Testis (tissue), 2 donors: ENCODE measurements at regions not wholly inside any gene's neighbourhood (a gene's known extent, or its start where the extent isn't known, plus 50 kb on each side); places are given as distances from the start of the nearest gene placed in this dataset.

ENCODE experiments used
- DNase-seq: peaks from one replicate; pipeline ENCODE4 v3.0.0-alpha.2; 2019
- H3K27ac ChIP-seq, 2 donors: fragments of 200-600 bp; sonication (generic); one replicate each; pipeline ENCODE4 v1.5.1; 2019
- H3K27me3 ChIP-seq: fragments of 200-600 bp; sonication (generic); one replicate; pipeline ENCODE4 v1.5.1; 2019
- H3K36me3 ChIP-seq: fragments of 200-600 bp; sonication (generic); one replicate; pipeline ENCODE4 v1.5.1; 2017; ENCODE audit warnings: low read depth; ENCODE audit errors: missing control alignments
- H3K4me1 ChIP-seq: fragments of 200-600 bp; sonication (generic); one replicate; pipeline ENCODE4 v1.5.1; 2019
- H3K4me3 ChIP-seq, 2 donors: fragments of 200-600 bp; sonication (generic); one replicate each; pipeline ENCODE4 v1.5.1; 2017 to 2019
- H3K9me3 ChIP-seq: fragments of 200-600 bp; sonication (generic); one replicate; pipeline ENCODE4 v1.5.1; 2017
- CTCF ChIP-seq, 3 experiments: fragments of 450-650 bp in 2 of 3; fragments of 200-600 bp in 1 of 3; sonication (generic) in 1 of 3; IDR thresholded peaks; one replicate each; pipeline ENCODE4 v1.5.1; 2016 to 2019; ENCODE audit warnings: antibody characterized with exemption in 3 of 3, mild to moderate bottlenecking in 2 of 3, moderate library complexity in 1 of 3
- POLR2A ChIP-seq: fragments of 450-650 bp; IDR thresholded peaks from one replicate; pipeline ENCODE4 v1.6.1; 2017; ENCODE audit warnings: antibody characterized with exemption, mild to moderate bottlenecking, moderate library complexity
- WGBS, 2 donors: methylation state at CpG; one replicate each; pipeline ENCODE4 v1.1.5; 2018; 5-methylcytosine and 5-hydroxymethylcytosine counted together
- intact Hi-C: fragments of 100-400 bp; cut with DNase I; formaldehyde crosslinking; loops from one replicate; pipeline ENCODE4 v1.15.1; 2023; ENCODE audit warnings: low total_unique reads

GRCh38 chr19:30313353-30313750 is 58.8 kb upstream of the ZNF536 start:
- H3K9me3 ChIP-seq = no peaks in the 10 kb centered on the region
- no peaks in the 10 kb centered on the region for H3K27me3 ChIP-seq
- no peaks in the 10 kb centered on the region for H3K36me3 ChIP-seq
- intact Hi-C loops = no loop called here
- TF ChIP-seq CTCF (IDR thresholded peaks at IDR 0.05) (no peak), POLR2A (no peak)
- no peak overlapping the region for H3K4me3 ChIP-seq
- H3K4me1 ChIP-seq = no peaks in the 10 kb centered on the region
- no peak overlapping the region for H3K27ac ChIP-seq
- WGBS, 2 donors = 84 to 100% methylated on average over 2 of the region's 2 CpGs
- DNase-seq = no peak

- no peak for DNase-seq
- Histone ChIP-seq H3K9me3 (no peaks in the 10 kb centered on the region), H3K36me3 (no peaks in the 10 kb centered on the region), H3K4me1 (no peaks in the 10 kb centered on the region), H3K27ac (no peak overlapping the region), H3K4me3 (no peak overlapping the region), H3K27me3 (no peaks in the 10 kb centered on the region)
- intact Hi-C loops = no loop called here
- 77 to 86% methylated on average over 3 to 13 of the region's 14 CpGs for WGBS, 2 donors
- TF ChIP-seq POLR2A = no peak
- TF ChIP-seq CTCF (IDR thresholded peaks at IDR 0.05) = no peak
Measured at GRCh38 chr19:30314056-30314804, 58.0 kb upstream of the ZNF536 start.

- no peaks in the 10 kb centered on the region for H3K4me1 ChIP-seq
- H3K27me3 ChIP-seq = no peaks in the 10 kb centered on the region
- no peak overlapping the region for H3K27ac ChIP-seq
- DNase-seq = no peak
- no peak overlapping the region for H3K4me3 ChIP-seq
- no peaks in the 10 kb centered on the region for H3K9me3 ChIP-seq
- WGBS, 2 donors = 89 to 92% methylated on average over 5 of the region's 5 CpGs
- TF ChIP-seq CTCF (IDR thresholded peaks at IDR 0.05) (no peak), POLR2A (no peak)
- H3K36me3 ChIP-seq = no peaks in the 10 kb centered on the region
- intact Hi-C loops = no loop called here
Measured at GRCh38 chr19:30314805-30315155, 57.4 kb upstream of the ZNF536 start.

- intact Hi-C loops = no loop called here
- H3K27ac ChIP-seq = no peak overlapping the region
- no peak overlapping the region for H3K4me3 ChIP-seq
- no peak for DNase-seq
- WGBS, 2 donors = 96 to 100% methylated on average over 2 of the region's 2 CpGs
- TF ChIP-seq CTCF (IDR thresholded peaks at IDR 0.05) = no peak
- TF ChIP-seq POLR2A = no peak
- no peaks in the 10 kb centered on the region for H3K9me3 ChIP-seq
- no peaks in the 10 kb centered on the region for H3K4me1 ChIP-seq
- H3K27me3 ChIP-seq = no peaks in the 10 kb centered on the region
- no peaks in the 10 kb centered on the region for H3K36me3 ChIP-seq
Measured at GRCh38 chr19:30315159-30315558, 57.0 kb upstream of the ZNF536 start.

GRCh38 chr19:30316000-30316491 is 56.1 kb upstream of the ZNF536 start:
- Histone ChIP-seq H3K4me1 (no peaks in the 10 kb centered on the region), H3K36me3 (no peaks in the 10 kb centered on the region), H3K27me3 (no peaks in the 10 kb centered on the region), H3K9me3 (no peaks in the 10 kb centered on the region), H3K4me3 (no peak overlapping the region), H3K27ac (no peak overlapping the region)
- intact Hi-C loops = no loop called here
- 94 to 95% methylated on average over 4 of the region's 4 CpGs for WGBS, 2 donors
- no peak for TF ChIP-seq POLR2A
- no peak for TF ChIP-seq CTCF (IDR thresholded peaks at IDR 0.05)
- no peak for DNase-seq
